ENCODE measurements at regions not wholly inside any gene's neighbourhood (a gene's known extent, or its start where the extent isn't known, plus 50 kb on each side); places are given as distances from the start of the nearest gene placed in this dataset.

DNA sequence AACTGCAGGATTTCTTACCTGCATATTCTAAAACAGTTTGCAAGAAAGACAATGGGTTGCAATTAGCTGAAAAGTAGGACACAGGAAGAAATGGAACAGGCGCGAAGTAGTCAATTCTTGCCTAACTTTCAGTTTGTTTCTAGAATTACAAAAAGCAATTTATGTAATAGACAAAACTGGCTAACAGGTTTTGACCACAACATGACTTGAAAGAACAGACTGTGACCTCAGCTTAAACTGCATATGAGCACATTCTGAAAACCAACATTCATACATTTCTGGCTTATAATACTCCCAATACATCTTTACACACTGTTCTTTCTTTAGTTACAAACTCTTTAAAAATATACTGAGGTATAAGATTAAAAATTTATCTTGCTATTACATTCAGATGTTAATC, 405.9 kb upstream of the B3GALT2 start:
- Mint-ChIP-seq H3K27ac (peak overlapping the region; percentile 28), H3K4me1 (peaks cover 19% of the 10 kb centered on the region), H3K27me3 (peaks cover 7% of the 10 kb centered on the region), H3K9me3 (no peaks in the 10 kb centered on the region), H3K4me3 (no peak overlapping the region), H3K36me3 (ENCODE audit: low read depth) (peaks cover 4% of the 10 kb centered on the region)
- no peak for DNase-seq
- ChIA-PET POLR2A (no interaction called here), CTCF (interaction anchor here (3.1 kb wide), 1 partner anchor 9 kb away, joined by 13 read pairs; no protein-coding TSS in a partner anchor)

DNA sequence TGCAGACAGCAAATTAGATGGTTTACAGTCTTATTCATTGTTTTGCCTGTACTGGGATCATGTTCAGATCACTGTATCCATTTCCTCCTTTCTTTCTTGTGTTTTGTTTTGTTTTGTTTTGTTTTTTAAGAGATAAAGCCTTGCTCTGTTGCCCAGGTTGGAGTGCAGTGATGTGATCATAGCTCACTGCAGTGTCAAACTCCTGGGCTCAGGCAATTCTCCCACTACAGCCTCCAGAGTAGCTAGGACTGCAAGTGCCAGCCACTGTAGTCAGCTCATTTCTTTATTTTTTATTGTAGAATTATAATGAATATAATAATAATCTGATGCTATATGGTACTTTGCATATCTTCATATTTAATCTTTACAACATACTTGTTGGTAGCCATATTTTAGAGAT, 403.7 kb upstream of the B3GALT2 start:
- no peaks in the 10 kb centered on the region for H3K9me3 Mint-ChIP-seq
- CTCF ChIA-PET: interaction anchor here (3.1 kb wide), 1 partner anchor 11 kb away, joined by 13 read pairs; no protein-coding TSS in a partner anchor
- H3K27ac Mint-ChIP-seq: no peak overlapping the region
- H3K4me3 Mint-ChIP-seq: no peak overlapping the region
- H3K36me3 Mint-ChIP-seq (ENCODE audit: low read depth): no peaks in the 10 kb centered on the region
- POLR2A ChIA-PET: no interaction called here
- no peak for DNase-seq
- H3K4me1 Mint-ChIP-seq: peaks cover 19% of the 10 kb centered on the region
- peaks cover 5% of the 10 kb centered on the region for H3K27me3 Mint-ChIP-seq

DNA sequence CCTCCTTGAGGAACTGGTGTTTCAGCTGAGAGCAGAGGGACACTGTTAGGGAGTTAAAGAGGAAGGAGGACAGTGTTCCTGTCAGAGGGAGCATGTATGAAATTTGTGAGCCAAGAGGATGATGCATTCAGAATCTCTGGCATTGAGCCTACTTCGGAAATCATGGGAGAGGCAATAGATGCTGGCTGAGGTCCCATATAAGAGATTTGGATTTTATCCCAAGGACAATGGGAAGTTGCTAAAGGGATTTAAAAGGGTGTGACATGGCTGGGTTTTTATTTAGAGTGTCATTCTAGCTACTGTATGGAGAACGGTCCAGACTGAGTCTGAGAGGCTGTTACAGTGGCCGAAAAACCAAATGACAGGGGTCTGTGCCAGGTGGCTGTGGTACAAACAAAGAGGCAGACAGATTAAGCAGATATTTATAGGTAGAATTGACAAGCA, 403.2 kb upstream of the B3GALT2 start:
- CTCF ChIA-PET: interaction anchor here (3.1 kb wide), 1 partner anchor 12 kb away, joined by 13 read pairs; no protein-coding TSS in a partner anchor
- Mint-ChIP-seq H3K27me3 (peaks cover 5% of the 10 kb centered on the region), H3K9me3 (no peaks in the 10 kb centered on the region), H3K4me1 (peaks cover 19% of the 10 kb centered on the region), H3K27ac (no peak overlapping the region), H3K4me3 (no peak overlapping the region), H3K36me3 (ENCODE audit: low read depth) (no peaks in the 10 kb centered on the region)
- POLR2A ChIA-PET: no interaction called here
- no peak for DNase-seq

DNA sequence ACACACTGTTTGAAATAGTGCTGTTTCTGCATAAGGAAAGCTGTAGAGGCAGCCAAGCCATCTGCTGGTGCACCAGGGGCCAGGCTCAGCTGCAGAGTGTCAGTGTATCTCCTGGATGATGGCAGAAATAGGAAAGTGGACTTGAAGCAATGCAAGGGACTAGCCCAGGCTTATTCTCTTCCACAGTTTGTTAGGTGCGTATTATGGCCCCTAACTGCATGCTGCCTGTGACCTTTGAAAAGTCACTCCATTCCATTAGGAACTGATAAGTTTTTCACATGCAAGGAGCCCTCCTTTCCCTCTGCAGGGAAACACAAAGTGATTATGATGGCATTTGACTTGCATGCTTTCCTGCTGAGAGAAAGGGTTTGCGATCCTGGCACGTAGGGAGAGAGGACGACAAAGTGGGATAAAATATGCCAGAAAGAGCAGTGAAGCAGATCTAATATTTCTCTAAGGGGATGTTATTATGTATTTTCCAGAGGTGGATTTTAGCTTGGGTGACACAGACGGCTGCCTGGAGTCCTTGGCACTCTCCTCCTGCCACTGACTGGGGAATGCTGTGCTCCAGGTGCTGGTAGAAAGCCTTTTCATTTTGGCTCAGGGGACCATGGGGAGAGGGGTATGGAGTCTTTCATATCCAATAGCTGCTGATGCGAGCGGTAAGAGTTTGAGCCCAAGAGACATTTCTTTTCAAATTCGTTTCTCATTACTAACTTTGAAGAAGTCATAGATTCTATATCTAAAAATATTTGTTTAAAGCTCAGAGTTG, 402.1 kb upstream of the B3GALT2 start:
- Mint-ChIP-seq H3K36me3 (ENCODE audit: low read depth) (no peaks in the 10 kb centered on the region), H3K9me3 (no peaks in the 10 kb centered on the region), H3K27me3 (peaks cover 5% of the 10 kb centered on the region), H3K4me3 (no peak overlapping the region), H3K27ac (no peak overlapping the region), H3K4me1 (peaks cover 19% of the 10 kb centered on the region)
- CTCF ChIA-PET: no interaction called here
- POLR2A ChIA-PET: no interaction called here
- DNase-seq: no peak

DNA sequence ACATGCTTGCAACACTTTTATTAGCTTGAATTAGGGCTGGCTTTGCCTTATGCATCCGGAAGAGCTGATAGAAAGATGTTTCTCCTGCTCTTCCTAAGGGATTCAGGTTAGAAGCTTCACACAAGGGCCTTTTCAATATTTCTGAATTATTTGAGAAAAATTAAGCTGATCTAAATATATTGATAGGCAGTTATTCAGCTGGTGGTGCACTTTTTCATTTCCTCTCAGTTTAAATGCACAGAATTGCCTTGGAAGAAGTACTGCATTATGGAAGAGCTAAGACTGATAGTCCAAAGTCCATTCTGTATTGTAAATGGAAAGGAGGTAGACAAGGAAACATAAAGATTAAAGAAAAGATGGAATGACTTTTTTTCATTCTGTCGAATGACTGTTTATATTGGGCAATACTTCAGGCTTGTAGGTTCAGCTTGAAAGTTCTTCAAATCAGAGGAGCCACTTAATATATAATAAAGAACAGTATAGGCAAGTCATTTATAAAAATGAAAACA, 398.4 kb upstream of the B3GALT2 start:
- Mint-ChIP-seq H3K36me3 (ENCODE audit: low read depth) (peaks cover 7% of the 10 kb centered on the region), H3K4me3 (no peak overlapping the region), H3K27me3 (no peaks in the 10 kb centered on the region), H3K9me3 (peaks cover 5% of the 10 kb centered on the region), H3K4me1 (no peaks in the 10 kb centered on the region), H3K27ac (no peak overlapping the region)
- ChIA-PET CTCF (interaction anchor here (0.9 to 1.5 kb wide), 3 partner anchors 10 to 45 kb away, joined by 3 to 5 read pairs (median 4); no protein-coding TSS in a partner anchor), POLR2A (no interaction called here)
- DNase-seq: no peak

DNA sequence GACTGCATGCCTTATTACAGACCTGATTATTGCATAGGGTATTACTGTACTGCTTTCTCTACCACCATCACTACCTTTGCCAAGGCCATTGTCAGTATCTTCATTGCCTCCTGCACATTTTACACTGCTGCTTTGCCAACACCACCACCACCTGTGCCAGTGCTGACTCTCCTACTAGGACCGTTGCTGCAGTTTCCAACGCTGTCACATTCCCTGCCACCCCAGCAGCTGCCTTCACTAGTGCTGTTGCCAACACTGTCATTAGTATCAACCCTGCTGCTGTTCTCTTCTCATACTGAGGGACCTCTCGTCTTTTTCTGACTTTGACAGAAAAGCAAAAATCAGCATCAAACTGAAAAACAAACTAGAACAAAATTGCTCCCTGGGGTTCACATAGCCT, 394.9 kb upstream of the B3GALT2 start:
- Mint-ChIP-seq H3K9me3 (peaks cover 5% of the 10 kb centered on the region), H3K4me3 (no peak overlapping the region), H3K27me3 (peaks cover 2% of the 10 kb centered on the region), H3K4me1 (no peaks in the 10 kb centered on the region), H3K27ac (no peak overlapping the region), H3K36me3 (ENCODE audit: low read depth) (peaks cover 7% of the 10 kb centered on the region)
- no peak for DNase-seq
- ChIA-PET CTCF (no interaction called here), POLR2A (no interaction called here)

DNA sequence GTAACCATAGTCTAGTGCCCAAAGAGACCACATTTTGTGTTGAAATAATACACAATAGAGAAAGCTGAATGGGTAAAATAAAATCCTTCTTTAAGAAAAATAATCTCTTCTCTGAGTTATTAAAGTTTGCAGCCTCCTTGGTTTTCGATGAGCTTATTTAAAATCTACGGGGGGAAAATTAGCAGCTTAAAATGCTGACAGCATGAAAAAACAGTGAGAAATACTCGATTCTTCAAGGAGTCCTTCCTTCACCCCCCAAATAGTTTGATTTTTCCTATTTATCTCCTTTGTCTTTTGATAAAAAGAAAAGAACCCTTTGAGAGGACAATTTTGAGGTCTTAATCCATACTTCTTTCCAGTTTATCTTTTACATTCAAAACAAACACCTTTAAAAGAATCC, 394.0 kb upstream of the B3GALT2 start:
- CTCF ChIA-PET: no interaction called here
- H3K36me3 Mint-ChIP-seq (ENCODE audit: low read depth): peaks cover 7% of the 10 kb centered on the region
- H3K4me1 Mint-ChIP-seq: no peaks in the 10 kb centered on the region
- POLR2A ChIA-PET: no interaction called here
- H3K27me3 Mint-ChIP-seq: peaks cover 2% of the 10 kb centered on the region
- peaks cover 5% of the 10 kb centered on the region for H3K9me3 Mint-ChIP-seq
- H3K4me3 Mint-ChIP-seq: no peak overlapping the region
- H3K27ac Mint-ChIP-seq: no peak overlapping the region
- no peak for DNase-seq

DNA sequence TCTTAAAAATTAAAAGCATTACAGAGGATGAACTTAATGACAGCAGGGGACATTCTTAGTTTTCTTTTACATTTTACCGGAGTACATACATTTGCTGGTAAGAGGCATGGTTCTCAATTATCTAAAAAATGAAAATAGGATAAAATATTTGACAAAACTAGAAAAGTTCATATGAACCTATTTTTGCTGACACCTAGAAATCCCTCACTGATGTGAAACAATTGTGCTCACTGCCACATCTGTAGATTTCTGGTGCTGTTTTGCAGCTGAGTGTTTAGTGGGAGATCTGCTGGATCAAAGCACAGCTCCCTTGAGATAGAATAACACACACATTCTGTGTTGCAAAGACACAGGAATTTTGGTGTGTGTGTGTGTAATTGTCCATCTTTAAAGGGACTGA, 392.9 kb upstream of the B3GALT2 start:
- DNase-seq: no peak
- H3K4me1 Mint-ChIP-seq: no peaks in the 10 kb centered on the region
- peaks cover 5% of the 10 kb centered on the region for H3K9me3 Mint-ChIP-seq
- H3K27me3 Mint-ChIP-seq: peaks cover 2% of the 10 kb centered on the region
- POLR2A ChIA-PET: no interaction called here
- no peak overlapping the region for H3K4me3 Mint-ChIP-seq
- peaks cover 7% of the 10 kb centered on the region for H3K36me3 Mint-ChIP-seq (ENCODE audit: low read depth)
- H3K27ac Mint-ChIP-seq: no peak overlapping the region
- CTCF ChIA-PET: no interaction called here

DNA sequence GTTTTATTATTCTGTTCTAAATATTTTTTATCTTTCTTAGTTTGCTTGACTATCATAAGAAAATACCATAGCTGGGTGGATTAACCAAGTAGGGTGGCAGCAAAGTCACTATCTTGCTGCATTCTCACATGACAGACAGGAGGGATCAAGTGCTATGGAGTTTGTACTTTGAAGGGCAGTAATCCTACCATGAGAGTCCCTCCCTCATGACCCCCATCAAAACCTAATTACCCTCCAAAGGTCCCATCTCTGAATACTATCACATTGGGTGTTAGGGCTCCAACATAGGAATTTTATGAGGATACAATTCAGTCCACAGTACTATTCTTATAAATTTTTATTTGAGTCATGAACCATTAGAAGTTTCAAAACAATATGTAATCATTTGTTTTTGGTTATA, 388.5 kb upstream of the B3GALT2 start:
- Mint-ChIP-seq H3K4me3 (no peak overlapping the region), H3K4me1 (peaks cover 8% of the 10 kb centered on the region), H3K9me3 (peaks cover 24% of the 10 kb centered on the region), H3K27me3 (peaks cover 2% of the 10 kb centered on the region), H3K27ac (no peak overlapping the region), H3K36me3 (ENCODE audit: low read depth) (peaks cover 21% of the 10 kb centered on the region)
- ChIA-PET POLR2A (no interaction called here), CTCF (interaction anchor here (1.3 to 1.6 kb wide), 2 partner anchors 9 to 14 kb away, joined by 3 to 4 read pairs; no protein-coding TSS in a partner anchor)
- no peak for DNase-seq

DNA sequence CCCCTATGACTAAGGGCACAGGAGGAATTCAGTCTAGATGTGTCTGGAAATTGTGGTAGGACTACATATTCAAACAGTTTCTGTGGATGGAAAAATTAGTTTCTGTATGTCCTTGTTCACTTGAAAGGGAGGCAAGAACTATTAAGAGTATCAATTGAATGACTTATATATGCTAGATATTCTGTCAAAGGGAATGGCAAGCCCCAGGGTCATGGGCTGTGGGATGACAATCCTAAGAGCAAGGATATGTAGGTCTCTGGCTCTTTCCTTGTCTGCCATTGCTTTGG, 383.5 kb upstream of the B3GALT2 start:
- CTCF ChIA-PET: no interaction called here
- H3K4me1 Mint-ChIP-seq: peaks cover 26% of the 10 kb centered on the region
- no peak overlapping the region for H3K27ac Mint-ChIP-seq
- POLR2A ChIA-PET: no interaction called here
- no peak for DNase-seq
- peaks cover 32% of the 10 kb centered on the region for H3K9me3 Mint-ChIP-seq
- H3K4me3 Mint-ChIP-seq: no peak overlapping the region
- H3K27me3 Mint-ChIP-seq: no peaks in the 10 kb centered on the region
- H3K36me3 Mint-ChIP-seq (ENCODE audit: low read depth): peaks cover 34% of the 10 kb centered on the region

DNA sequence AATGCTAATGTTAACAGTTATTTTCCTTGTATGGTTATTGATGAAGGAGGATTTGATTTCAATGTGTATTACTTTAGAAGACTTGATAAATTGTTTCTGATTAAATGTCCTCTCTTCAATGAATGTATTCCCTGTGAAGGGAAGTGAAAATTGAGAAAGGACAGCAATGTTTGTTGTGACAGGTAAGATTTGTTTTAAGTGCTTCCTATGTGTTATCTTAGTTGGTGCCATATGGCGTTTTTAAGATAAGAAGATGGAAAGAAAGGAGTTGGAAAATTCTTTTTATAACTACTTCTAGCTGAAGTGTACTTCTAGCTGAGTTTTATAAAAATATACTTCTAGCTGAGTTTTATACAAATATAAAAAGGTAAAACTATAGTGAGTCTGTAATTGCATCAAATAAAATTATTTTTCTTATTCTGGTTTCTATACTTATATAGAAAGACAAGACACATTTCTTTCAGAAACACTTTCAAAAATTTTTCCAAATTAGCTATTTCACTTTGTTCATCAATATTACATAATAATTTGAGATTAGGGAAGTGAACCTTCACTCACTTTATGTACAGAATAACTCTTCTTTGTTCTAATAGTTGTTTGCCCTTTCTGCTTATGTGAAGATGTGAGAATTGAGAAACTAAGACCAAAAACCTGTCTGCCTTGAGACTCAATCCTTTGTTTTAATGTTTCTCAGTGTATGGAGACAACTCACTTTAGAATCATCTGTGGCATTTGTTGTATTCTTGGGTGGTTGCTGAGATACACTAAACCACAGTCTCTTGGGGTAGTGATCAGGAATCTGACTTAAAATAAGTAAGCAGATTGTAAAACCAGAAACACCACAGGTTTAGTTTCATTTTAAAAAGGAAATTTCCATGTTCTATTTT, 382.9 kb upstream of the B3GALT2 start:
- Mint-ChIP-seq H3K27ac (peak overlapping the region; percentile 72), H3K36me3 (ENCODE audit: low read depth) (peaks cover 34% of the 10 kb centered on the region), H3K27me3 (no peaks in the 10 kb centered on the region), H3K4me3 (no peak overlapping the region), H3K4me1 (peaks cover 26% of the 10 kb centered on the region), H3K9me3 (peaks cover 32% of the 10 kb centered on the region)
- DNase-seq: peak; percentile 18
- POLR2A ChIA-PET: no interaction called here
- CTCF ChIA-PET: interaction anchor here (1.6 kb wide), 1 partner anchor 29 kb away, joined by 3 read pairs; no protein-coding TSS in a partner anchor

DNA sequence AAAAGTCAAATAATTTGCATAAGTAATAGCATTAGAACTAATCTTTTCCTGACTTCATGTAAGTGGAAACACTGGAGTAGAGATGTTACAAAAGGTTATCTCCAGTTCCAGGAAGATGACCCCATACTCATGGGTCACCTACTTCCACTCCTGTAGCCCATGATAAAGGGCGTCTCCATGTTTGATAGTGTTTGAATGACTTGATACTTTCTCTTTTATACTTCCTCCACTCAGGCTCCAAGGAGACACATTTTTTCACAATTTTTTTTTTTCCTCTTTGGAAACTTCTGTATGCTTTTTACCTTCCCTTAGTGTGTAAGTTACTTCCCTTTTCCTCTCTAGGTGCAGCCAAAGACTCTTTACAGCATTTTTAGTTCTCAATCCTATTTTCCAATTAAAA, 382.1 kb upstream of the B3GALT2 start:
- ChIA-PET POLR2A (no interaction called here), CTCF (interaction anchor here (1.3 to 1.6 kb wide), 2 partner anchors 12 to 28 kb away, joined by 3 read pairs; no protein-coding TSS in a partner anchor)
- H3K4me3 Mint-ChIP-seq: no peak overlapping the region

DNA sequence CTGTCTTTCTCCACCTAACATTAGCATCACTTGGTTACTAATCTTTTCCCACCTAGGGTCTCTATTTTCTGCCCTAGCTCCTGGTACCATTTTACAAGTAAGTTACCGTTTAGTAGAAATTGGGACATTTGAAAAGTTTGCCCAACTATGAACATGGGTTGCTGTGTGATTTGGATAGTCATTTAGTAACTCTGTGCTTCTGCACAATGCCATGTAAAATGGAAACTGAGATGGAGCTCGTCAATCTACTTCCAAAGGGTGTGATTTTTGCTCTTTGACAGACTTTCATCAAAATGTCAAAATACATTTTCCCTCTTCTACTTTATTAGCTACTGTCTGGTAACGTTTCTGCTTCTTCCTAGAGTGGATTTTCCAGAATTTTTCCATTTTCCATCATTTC, 381.5 kb upstream of the B3GALT2 start:
- Mint-ChIP-seq H3K4me3 (no peak overlapping the region), H3K36me3 (ENCODE audit: low read depth) (peaks cover 34% of the 10 kb centered on the region)
- CTCF ChIA-PET: interaction anchor here (0.6 to 1.6 kb wide), 3 partner anchors 11 to 385 kb away, joined by 3 to 4 read pairs (median 3); no protein-coding TSS in a partner anchor

More for the DNA sequence above, 382.1 kb upstream of the B3GALT2 start:
- H3K36me3 Mint-ChIP-seq (ENCODE audit: low read depth): peaks cover 34% of the 10 kb centered on the region
- H3K9me3 Mint-ChIP-seq: peaks cover 30% of the 10 kb centered on the region
- H3K27ac Mint-ChIP-seq: peak overlapping the region; percentile 43
- DNase-seq: no peak
- no peaks in the 10 kb centered on the region for H3K27me3 Mint-ChIP-seq
- peaks cover 26% of the 10 kb centered on the region for H3K4me1 Mint-ChIP-seq

More for the DNA sequence above, 381.5 kb upstream of the B3GALT2 start:
- Mint-ChIP-seq H3K9me3 (peaks cover 26% of the 10 kb centered on the region), H3K27me3 (no peaks in the 10 kb centered on the region), H3K4me1 (peaks cover 26% of the 10 kb centered on the region), H3K27ac (no peak overlapping the region)
- POLR2A ChIA-PET: no interaction called here
- DNase-seq: no peak
